ENCODE measurements at regions not wholly inside any gene's neighbourhood (a gene's known extent, or its start where the extent isn't known, plus 50 kb on each side); places are given as distances from the start of the nearest gene placed in this dataset.

GRCh38 chr5:74990194-74990593 lies 62.2 kb downstream of the GCNT4 start:
- Histone ChIP-seq H3K36me3 (replicated peaks) (no peaks in the 10 kb centered on the region), H3K27me3 (replicated peaks) (no peaks in the 10 kb centered on the region), H3K4me3 (ENCODE audit: low read depth, low read length) (no peak overlapping the region), H3K27ac (no peak overlapping the region)
- in situ Hi-C loops (cut with HindIII; ENCODE audit: low pct_ligation_motif_present, low sequenced_read_pairs): no loop called here
- no peak for TF ChIP-seq CTCF (IDR thresholded peaks at IDR 0.05; ENCODE audit: low read depth, low read length, missing control alignments)
- no peak for DNase-seq

- in situ Hi-C loops (cut with HindIII; ENCODE audit: low pct_ligation_motif_present, low sequenced_read_pairs): no loop called here
- H3K4me3 ChIP-seq (ENCODE audit: low read depth, low read length): no peak overlapping the region
- no peak for TF ChIP-seq CTCF (IDR thresholded peaks at IDR 0.05; ENCODE audit: low read depth, low read length, missing control alignments)
- DNase-seq: no peak
- H3K36me3 ChIP-seq (replicated peaks): no peaks in the 10 kb centered on the region
- no peaks in the 10 kb centered on the region for H3K27me3 ChIP-seq (replicated peaks)
- no peak overlapping the region for H3K27ac ChIP-seq
Measured at GRCh38 chr5:74988273-74988983, 63.9 kb downstream of the GCNT4 start.

GRCh38 chr5:74978345-74978744 lies 74.0 kb downstream of the GCNT4 start:
- no peak overlapping the region for H3K4me3 ChIP-seq (ENCODE audit: low read depth, low read length)
- H3K36me3 ChIP-seq (replicated peaks): no peaks in the 10 kb centered on the region
- no peak overlapping the region for H3K27ac ChIP-seq
- in situ Hi-C loops (cut with HindIII; ENCODE audit: low pct_ligation_motif_present, low sequenced_read_pairs): no loop called here
- TF ChIP-seq CTCF (IDR thresholded peaks at IDR 0.05; ENCODE audit: low read depth, low read length, missing control alignments): no peak
- no peaks in the 10 kb centered on the region for H3K27me3 ChIP-seq (replicated peaks)
- no peak for DNase-seq

GRCh38 chr5:74977471-74977870 lies 74.9 kb downstream of the GCNT4 start:
- H3K27me3 ChIP-seq (replicated peaks): no peaks in the 10 kb centered on the region
- no peak overlapping the region for H3K4me3 ChIP-seq (ENCODE audit: low read depth, low read length)
- no peaks in the 10 kb centered on the region for H3K36me3 ChIP-seq (replicated peaks)
- no peak for DNase-seq
- H3K27ac ChIP-seq: no peak overlapping the region
- no peak for TF ChIP-seq CTCF (IDR thresholded peaks at IDR 0.05; ENCODE audit: low read depth, low read length, missing control alignments)
- in situ Hi-C loops (cut with HindIII; ENCODE audit: low pct_ligation_motif_present, low sequenced_read_pairs): no loop called here

GRCh38 chr5:74976651-74977050 lies 75.7 kb downstream of the GCNT4 start:
- in situ Hi-C loops (cut with HindIII; ENCODE audit: low pct_ligation_motif_present, low sequenced_read_pairs): no loop called here
- TF ChIP-seq CTCF (IDR thresholded peaks at IDR 0.05; ENCODE audit: low read depth, low read length, missing control alignments): no peak
- Histone ChIP-seq H3K27ac (no peak overlapping the region), H3K27me3 (replicated peaks) (no peaks in the 10 kb centered on the region), H3K36me3 (replicated peaks) (no peaks in the 10 kb centered on the region), H3K4me3 (ENCODE audit: low read depth, low read length) (no peak overlapping the region)
- DNase-seq: no peak

- H3K4me3 ChIP-seq (ENCODE audit: low read depth, low read length): no peak overlapping the region
- H3K27ac ChIP-seq: no peak overlapping the region
- no peak for DNase-seq
- in situ Hi-C loops (cut with HindIII; ENCODE audit: low pct_ligation_motif_present, low sequenced_read_pairs): no loop called here
- TF ChIP-seq CTCF (IDR thresholded peaks at IDR 0.05; ENCODE audit: low read depth, low read length, missing control alignments): no peak
- H3K27me3 ChIP-seq (replicated peaks): no peaks in the 10 kb centered on the region
- no peaks in the 10 kb centered on the region for H3K36me3 ChIP-seq (replicated peaks)
Measured at GRCh38 chr5:74975582-74975981, 76.8 kb downstream of the GCNT4 start.
